HEK293 (cell line): ENCODE measurements at regions not wholly inside any gene's neighbourhood (a gene's known extent, or its start where the extent isn't known, plus 50 kb on each side); places are given as distances from the start of the nearest gene placed in this dataset.

Experiments
- CTCF ChIP-seq: fragments of 450-650 bp; formaldehyde crosslinking; IDR thresholded peaks from 2 replicates; pipeline ENCODE4 v1.5.1; 2016; ENCODE audit warnings: missing biosample characterization, missing genetic modification characterization
- ZNF560 ChIP-seq: fragments of 450-650 bp; formaldehyde crosslinking; IDR thresholded peaks from 2 replicates; pipeline ENCODE4 v1.5.1; 2017; ENCODE audit warnings: missing biosample characterization, missing genetic modification characterization, borderline replicate concordance
- ZNF792 ChIP-seq: fragments of 450-650 bp; formaldehyde crosslinking; IDR thresholded peaks from 2 replicates; pipeline ENCODE4 v1.5.1; 2016; ENCODE audit warnings: missing biosample characterization, missing genetic modification characterization

GRCh38 chr20:11727708-11728107, 190.0 kb upstream of the BTBD3 start:
- no peak for TF ChIP-seq ZNF792
- TF ChIP-seq CTCF = no peak
- no peak for TF ChIP-seq ZNF560 (tag by site-specific recombination)
